Mesenchymal stem cell (in vitro differentiated cells and primary cell): ENCODE measurements at regions not wholly inside any gene's neighbourhood (a gene's known extent, or its start where the extent isn't known, plus 50 kb on each side); places are given as distances from the start of the nearest gene placed in this dataset.

Source experiments
- DNase-seq: peaks from one replicate; pipeline ENCODE4 v3.0.0-alpha.2; 2013
- H2AFZ ChIP-seq: one replicate; pipeline ENCODE4 v1.6.1; 2013; ENCODE audit warnings: low read depth, mild to moderate bottlenecking, control low read depth, inconsistent platforms, low read length, moderate library complexity
- H2AK5ac ChIP-seq: 2 replicates; pipeline ENCODE4 v1.6.1; 2013; ENCODE audit warnings: low read length, moderate library complexity, mild to moderate bottlenecking, inconsistent platforms; ENCODE audit not compliant: severe bottlenecking
- H2BK120ac ChIP-seq: one replicate; pipeline ENCODE4 v1.6.1; 2013; ENCODE audit warnings: low read depth, mild to moderate bottlenecking, inconsistent platforms, low read length, moderate library complexity
- H2BK12ac ChIP-seq, 2 experiments: one replicate each; pipeline ENCODE4 v1.6.1; 2013; ENCODE audit warnings: inconsistent platforms in 2 of 2, low read length in 2 of 2, mild to moderate bottlenecking in 2 of 2, moderate library complexity in 2 of 2, control low read depth in 1 of 2
- H2BK15ac ChIP-seq: one replicate; pipeline ENCODE4 v1.6.1; 2013; ENCODE audit warnings: mild to moderate bottlenecking, low read depth, inconsistent platforms; ENCODE audit not compliant: poor library complexity, severe bottlenecking
- H2BK5ac ChIP-seq: 2 replicates; pipeline ENCODE4 v1.6.1; 2013; ENCODE audit warnings: low read depth, mild to moderate bottlenecking, low read length, control low read depth, inconsistent platforms; ENCODE audit not compliant: poor library complexity, severe bottlenecking
- H3K14ac ChIP-seq, 2 experiments: one replicate each; pipeline ENCODE4 v1.6.1; 2013; ENCODE audit warnings: inconsistent platforms in 2 of 2, low read length in 2 of 2, control low read depth in 1 of 2, mild to moderate bottlenecking in 1 of 2, moderate library complexity in 1 of 2
- H3K18ac ChIP-seq, 2 experiments: one replicate each; pipeline ENCODE4 v1.6.1; 2013; ENCODE audit warnings: inconsistent platforms in 2 of 2, low read length in 2 of 2, control low read depth in 1 of 2, low read depth in 1 of 2, mild to moderate bottlenecking in 1 of 2
- H3K23ac ChIP-seq, 2 experiments: one replicate each; pipeline ENCODE4 v1.6.1; 2013; ENCODE audit warnings: inconsistent platforms in 2 of 2, low read length in 2 of 2, mild to moderate bottlenecking in 2 of 2, moderate library complexity in 2 of 2, control low read depth in 1 of 2
- H3K27ac ChIP-seq: 2 replicates; pipeline ENCODE4 v1.5.1; 2013; ENCODE audit warnings: mild to moderate bottlenecking, moderate library complexity, low read length, control low read depth, inconsistent platforms; ENCODE audit not compliant: poor library complexity, severe bottlenecking
- H3K27me3 ChIP-seq, 2 experiments: 2 replicates each; pipeline versions ENCODE4 v1.6.1 to v1.7.0; 2013; ENCODE audit warnings: low read length in 2 of 2, mild to moderate bottlenecking in 2 of 2, moderate library complexity in 2 of 2, control low read depth in 1 of 2, inconsistent platforms in 1 of 2; ENCODE audit not compliant: control insufficient read depth in 1 of 2, insufficient read depth in 1 of 2
- H3K36me3 ChIP-seq, 2 experiments: 2 replicates each; pipeline versions ENCODE4 v1.6.1 to v1.7.0; 2013; ENCODE audit warnings: low read length in 2 of 2, control low read depth in 1 of 2, inconsistent platforms in 1 of 2, low read depth in 1 of 2, mild to moderate bottlenecking in 1 of 2; ENCODE audit not compliant: insufficient read depth in 2 of 2, control insufficient read depth in 1 of 2
- H3K4ac ChIP-seq, 2 experiments: one replicate each; pipeline ENCODE4 v1.6.1; 2013; ENCODE audit warnings: inconsistent platforms in 2 of 2, low read length in 2 of 2, mild to moderate bottlenecking in 2 of 2, moderate library complexity in 2 of 2, control low read depth in 1 of 2, low read depth in 1 of 2
- H3K4me1 ChIP-seq: 2 replicates; pipeline ENCODE4 v1.6.1; 2013; ENCODE audit warnings: low read depth, low read length, control low read depth; ENCODE audit not compliant: control insufficient read depth, insufficient read depth
- H3K4me2 ChIP-seq: 2 replicates; pipeline ENCODE4 v1.6.1; 2013; ENCODE audit warnings: low read length, mild to moderate bottlenecking, inconsistent platforms; ENCODE audit not compliant: poor library complexity, severe bottlenecking
- H3K4me3 ChIP-seq, 2 experiments: 2 replicates each; pipeline versions ENCODE4 v1.5.1 to v1.7.0; 2013; ENCODE audit warnings: low read length in 2 of 2, mild to moderate bottlenecking in 2 of 2, control low read depth in 1 of 2, low read depth in 1 of 2; ENCODE audit not compliant: insufficient read depth in 1 of 2
- H3K79me1 ChIP-seq: replicated peaks from 2 replicates; pipeline ENCODE4 v1.6.1; 2013; ENCODE audit warnings: mild to moderate bottlenecking, control low read depth, low read length, inconsistent platforms; ENCODE audit not compliant: poor library complexity, severe bottlenecking
- H3K9ac ChIP-seq: 2 replicates; pipeline ENCODE4 v1.7.0; 2013; ENCODE audit warnings: mild to moderate bottlenecking, low read length, moderate library complexity
- H3K9me3 ChIP-seq: 2 replicates; pipeline ENCODE4 v1.7.0; 2013; ENCODE audit warnings: mild to moderate bottlenecking, low read length; ENCODE audit not compliant: control insufficient read depth
- H4K8ac ChIP-seq: one replicate; pipeline ENCODE4 v1.6.1; 2013; ENCODE audit warnings: inconsistent platforms, mild to moderate bottlenecking, low read length, moderate library complexity
- H4K91ac ChIP-seq: one replicate; pipeline ENCODE4 v1.6.1; 2013; ENCODE audit warnings: mild to moderate bottlenecking, low read length, inconsistent platforms
- WGBS: methylation state at CpG from one replicate; pipeline ENCODE4 v1.1.7; 2013; ENCODE audit warnings: mixed read lengths; 5-methylcytosine and 5-hydroxymethylcytosine counted together

DNA sequence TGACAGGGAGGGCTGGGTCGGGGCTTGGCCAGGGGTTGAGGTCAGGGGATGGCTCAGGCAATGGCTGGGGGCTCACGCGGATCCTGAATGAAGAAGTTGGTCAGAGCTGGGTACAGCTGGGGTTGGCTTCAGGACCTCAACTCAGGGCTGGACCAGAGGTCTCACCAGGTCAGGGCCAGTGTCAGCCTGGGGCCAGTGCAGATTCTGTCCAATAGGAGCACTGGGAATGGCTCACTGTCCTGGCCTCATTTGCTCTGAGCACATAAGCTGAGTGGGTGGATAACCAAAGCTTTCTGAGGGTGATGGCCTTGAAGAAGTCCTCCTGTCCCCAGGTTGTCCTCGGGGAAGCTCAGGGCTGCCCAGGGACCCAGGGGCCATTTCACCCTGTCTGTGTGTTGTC is 54.9 kb upstream of the PCBD1 start:
- H4K8ac ChIP-seq, result no peak overlapping the region
- no peak overlapping the region for H2AK5ac ChIP-seq
- no peak overlapping the region for H3K9ac ChIP-seq
- H2AFZ ChIP-seq, result no peak overlapping the region
- 73% methylated on average over 4 of the region's 4 CpGs for WGBS
- no peaks in the 10 kb centered on the region for H3K9me3 ChIP-seq
- no peaks in the 10 kb centered on the region for H3K36me3 ChIP-seq
- no peak overlapping the region for H2BK5ac ChIP-seq
- no peak overlapping the region for H3K4me2 ChIP-seq
- H2BK12ac ChIP-seq, result no peak overlapping the region
- no peak overlapping the region for H3K23ac ChIP-seq
- H3K4me1 ChIP-seq, result no peaks in the 10 kb centered on the region
- H3K14ac ChIP-seq, result no peak overlapping the region
- no peak overlapping the region for H2BK15ac ChIP-seq
- no peak overlapping the region for H3K18ac ChIP-seq
- H3K27me3 ChIP-seq, result peaks cover 77 to 88% of the 10 kb centered on the region in 2 experiments
- H3K79me1 ChIP-seq, result no peaks in the 10 kb centered on the region
- no peak overlapping the region for H3K27ac ChIP-seq
- no peak overlapping the region for H4K91ac ChIP-seq
- H3K4ac ChIP-seq, result no peak overlapping the region
- no peak for DNase-seq
- no peak overlapping the region for H2BK120ac ChIP-seq
- H3K4me3 ChIP-seq, result no peak overlapping the region

DNA sequence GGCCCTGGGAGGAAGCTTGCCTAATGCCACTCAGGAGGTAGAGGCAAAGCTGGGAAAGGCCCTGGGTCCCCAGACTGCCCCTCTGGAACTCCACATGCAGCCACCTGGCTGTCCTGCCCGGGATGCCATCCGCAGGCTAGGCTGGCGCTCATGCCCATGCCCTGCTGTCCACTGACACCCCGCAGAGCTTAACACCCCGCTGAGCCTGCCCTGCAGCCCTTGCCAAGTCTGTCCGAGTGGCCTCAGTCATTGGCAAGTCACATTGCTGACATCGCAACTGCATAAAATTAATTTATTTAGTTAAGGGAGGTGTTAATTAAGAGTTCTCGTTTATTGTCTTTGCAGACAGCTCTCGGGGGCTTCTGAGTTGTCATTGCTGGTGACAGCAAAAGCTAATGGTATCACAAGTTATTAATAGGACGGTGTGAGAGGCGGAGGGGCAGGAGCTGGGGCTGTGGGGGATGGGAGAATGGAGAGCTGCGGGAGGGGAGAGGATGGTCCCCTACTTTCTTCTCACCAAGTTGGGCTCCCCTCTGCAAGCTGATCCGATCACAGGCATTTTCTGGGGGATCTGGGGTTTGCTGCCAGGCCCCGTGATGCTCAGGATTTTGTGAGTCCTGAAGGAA is 55.6 kb upstream of the PCBD1 start:
- Histone ChIP-seq H3K27me3 (peaks cover 77 to 88% of the 10 kb centered on the region in 2 experiments), H2BK120ac (no peak overlapping the region), H3K4me2 (no peak overlapping the region), H3K9me3 (no peaks in the 10 kb centered on the region), H3K4ac (no peak overlapping the region), H3K18ac (no peak overlapping the region), H2BK15ac (no peak overlapping the region), H2AFZ (no peak overlapping the region), H3K9ac (no peak overlapping the region), H2BK5ac (no peak overlapping the region), H3K4me3 (no peak overlapping the region), H4K91ac (no peak overlapping the region), H3K23ac (no peak overlapping the region), H2AK5ac (no peak overlapping the region), H2BK12ac (no peak overlapping the region), H3K4me1 (no peaks in the 10 kb centered on the region), H4K8ac (no peak overlapping the region), H3K14ac (peak overlapping the region in 1 of 2 experiments; percentile 69), H3K79me1 (no peaks in the 10 kb centered on the region), H3K36me3 (no peaks in the 10 kb centered on the region), H3K27ac (no peak overlapping the region)
- WGBS, result 81% methylated on average over 14 of the region's 14 CpGs
- DNase-seq, result no peak

- no peak overlapping the region for H2BK15ac ChIP-seq
- no peaks in the 10 kb centered on the region for H3K36me3 ChIP-seq
These were observed 61.7 kb upstream of the PCBD1 start for GRCh38 chr10:70950037-70950436.

GRCh38 chr10:70950801-70951200 is 62.4 kb upstream of the PCBD1 start:
- Histone ChIP-seq H4K8ac (no peak overlapping the region), H3K4me3 (no peak overlapping the region), H3K9me3 (no peaks in the 10 kb centered on the region), H3K14ac (no peak overlapping the region), H3K4ac (no peak overlapping the region), H3K9ac (no peak overlapping the region), H3K4me2 (no peak overlapping the region), H3K23ac (no peak overlapping the region), H3K36me3 (no peaks in the 10 kb centered on the region), H2BK15ac (no peak overlapping the region), H3K4me1 (no peaks in the 10 kb centered on the region), H3K18ac (no peak overlapping the region), H4K91ac (no peak overlapping the region), H2AFZ (no peak overlapping the region), H2BK120ac (no peak overlapping the region), H3K27me3 (peaks cover 79 to 85% of the 10 kb centered on the region in 2 experiments), H2AK5ac (no peak overlapping the region), H3K27ac (no peak overlapping the region), H2BK12ac (no peak overlapping the region), H3K79me1 (no peaks in the 10 kb centered on the region), H2BK5ac (no peak overlapping the region)
- no peak for DNase-seq
- WGBS, result 98% methylated on average over 1 of the region's 1 CpG

More at GRCh38 chr10:70950037-70950436, 61.7 kb upstream of the PCBD1 start:
- Histone ChIP-seq H3K4me3 (no peak overlapping the region), H3K4me1 (no peaks in the 10 kb centered on the region), H2BK120ac (no peak overlapping the region), H3K9me3 (no peaks in the 10 kb centered on the region), H3K18ac (no peak overlapping the region), H2AFZ (no peak overlapping the region), H3K23ac (no peak overlapping the region), H4K91ac (no peak overlapping the region), H2BK5ac (no peak overlapping the region), H3K27me3 (peaks cover 79 to 85% of the 10 kb centered on the region in 2 experiments), H4K8ac (no peak overlapping the region), H3K27ac (no peak overlapping the region), H3K4ac (no peak overlapping the region), H3K14ac (no peak overlapping the region), H2BK12ac (no peak overlapping the region), H2AK5ac (no peak overlapping the region), H3K4me2 (no peak overlapping the region), H3K79me1 (no peaks in the 10 kb centered on the region), H3K9ac (no peak overlapping the region)
- WGBS, result 71% methylated on average over 5 of the region's 5 CpGs
- no peak for DNase-seq
